ENCODE measurements at regions not wholly inside any gene's neighbourhood (a gene's known extent, or its start where the extent isn't known, plus 50 kb on each side); places are given as distances from the start of the nearest gene placed in this dataset.
"Not testable (repeated sequence)": the region's sequence is repeated elsewhere in the genome, so short reads cannot be mapped to it uniquely, and the experiment has no call there.

GRCh38 chr18:64392202-64392601, 243.3 kb upstream of the LINC00305 start:
- Histone ChIP-seq H3K27ac (no peak overlapping the region), H3K4me3 (no peak overlapping the region)
- no peak for TF ChIP-seq CTCF (IDR thresholded peaks at IDR 0.05)
- DNase-seq (ENCODE audit: low spot score) = no peak

DNA sequence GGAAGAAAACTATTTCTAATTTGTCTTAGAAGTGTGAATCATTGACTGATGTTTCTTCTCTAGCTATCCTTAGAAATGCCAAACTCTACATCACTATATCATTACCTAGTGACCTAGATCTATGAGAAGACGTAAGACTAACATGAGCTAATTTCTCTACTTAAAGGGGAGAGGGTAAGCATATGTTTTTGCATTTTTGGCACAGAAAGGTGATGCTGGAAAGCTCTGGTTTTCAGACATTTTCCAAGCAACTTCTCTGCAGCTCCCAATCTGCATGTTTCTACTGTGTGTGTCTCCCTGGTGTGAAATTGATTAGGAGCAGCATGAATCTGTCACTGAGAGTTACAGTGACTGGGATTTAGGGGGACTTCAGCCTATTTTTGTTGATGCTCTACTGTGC, 235.2 kb upstream of the LINC00305 start:
- no peak for DNase-seq (ENCODE audit: low spot score)
- Histone ChIP-seq H3K4me3 (no peak overlapping the region), H3K27ac (no peak overlapping the region)
- TF ChIP-seq CTCF (IDR thresholded peaks at IDR 0.05) = no peak

- H3K4me3 ChIP-seq = no peak overlapping the region
- no peak for TF ChIP-seq CTCF (IDR thresholded peaks at IDR 0.05)
- H3K27ac ChIP-seq = no peak overlapping the region
- DNase-seq (ENCODE audit: low spot score) = no peak
These were observed 231.2 kb upstream of the LINC00305 start for GRCh38 chr18:64380117-64380516.

- no peak for DNase-seq (ENCODE audit: low spot score)
- H3K4me3 ChIP-seq = no peak overlapping the region
- TF ChIP-seq CTCF (IDR thresholded peaks at IDR 0.05) = no peak
- H3K27ac ChIP-seq = no peak overlapping the region
These were observed 230.8 kb upstream of the LINC00305 start for GRCh38 chr18:64379662-64380061.

DNA sequence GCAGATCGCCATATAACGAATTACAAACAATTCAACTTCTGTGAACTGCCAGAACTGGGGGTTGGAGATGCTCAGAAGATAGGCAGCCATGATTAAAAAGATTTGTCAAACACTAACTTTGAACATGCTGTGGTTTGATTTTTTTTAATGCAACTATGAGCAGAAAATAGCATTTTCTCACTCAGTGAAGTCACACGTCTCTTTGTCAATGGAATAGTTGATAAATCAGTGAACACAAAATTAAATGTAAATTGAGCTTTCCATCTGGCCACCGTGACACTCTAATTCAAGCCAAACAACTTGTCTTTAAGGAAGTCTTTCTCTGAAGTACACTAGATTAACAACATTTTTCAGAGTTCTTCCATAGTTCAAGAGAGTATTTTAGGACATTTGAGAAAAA, 228.6 kb upstream of the LINC00305 start:
- no peak for TF ChIP-seq CTCF (IDR thresholded peaks at IDR 0.05)
- no peak for DNase-seq (ENCODE audit: low spot score)
- H3K4me3 ChIP-seq = no peak overlapping the region
- no peak overlapping the region for H3K27ac ChIP-seq

GRCh38 chr18:64372850-64373249, 224.0 kb upstream of the LINC00305 start:
- Histone ChIP-seq H3K27ac (no peak overlapping the region), H3K4me3 (no peak overlapping the region)
- no peak for DNase-seq (ENCODE audit: low spot score)
- no peak for TF ChIP-seq CTCF (IDR thresholded peaks at IDR 0.05)

GRCh38 chr18:64369830-64370440, 221.0 kb upstream of the LINC00305 start:
- not testable (repeated sequence) for DNase-seq (ENCODE audit: low spot score); H3K27ac ChIP-seq; H3K4me3 ChIP-seq

- no peak for TF ChIP-seq CTCF (IDR thresholded peaks at IDR 0.05)
- Histone ChIP-seq H3K4me3 (no peak overlapping the region), H3K27ac (no peak overlapping the region)
- no peak for DNase-seq (ENCODE audit: low spot score)
These were observed 216.2 kb upstream of the LINC00305 start for GRCh38 chr18:64365106-64365505.

All from coronary artery (tissue), 2 donors.